ENCODE measurements at regions not wholly inside any gene's neighbourhood (a gene's known extent, or its start where the extent isn't known, plus 50 kb on each side); places are given as distances from the start of the nearest gene placed in this dataset.

- no peaks in the 10 kb centered on the region for H3K36me3 ChIP-seq
- no peaks in the 10 kb centered on the region for H3K4me1 ChIP-seq
- TF ChIP-seq CTCF (IDR thresholded peaks at IDR 0.05), result no peak
- intact Hi-C loops (cut with DNase I), result no loop called here
- DNase-seq (no peak), ATAC-seq (no peak)
- no peak overlapping the region for H3K27ac ChIP-seq
- H3K4me3 ChIP-seq, result no peak overlapping the region
- H3K27me3 ChIP-seq, result peaks cover 0 to 51% (median 13%) of the 10 kb centered on the region in 7 donors
- H3K9me3 ChIP-seq, result peaks cover 0 to 17% (median 9%) of the 10 kb centered on the region in 11 donors
- WGBS, 2 donors, result 77 to 79% methylated on average over 3 of the region's 3 CpGs
Measured at GRCh38 chr1:30423570-30423969, 299.8 kb downstream of the MATN1 start.

GRCh38 chr1:30422251-30422650 is 301.1 kb downstream of the MATN1 start:
- Histone ChIP-seq H3K27me3 (peaks cover 0 to 51% (median 13%) of the 10 kb centered on the region in 7 donors), H3K4me1 (no peaks in the 10 kb centered on the region), H3K9me3 (peaks cover 0 to 4% (median 0%) of the 10 kb centered on the region in 11 donors), H3K27ac (no peak overlapping the region), H3K36me3 (no peaks in the 10 kb centered on the region), H3K4me3 (no peak overlapping the region)
- ATAC-seq (no peak), DNase-seq (no peak)
- TF ChIP-seq CTCF (IDR thresholded peaks at IDR 0.05), result no peak
- intact Hi-C loops (cut with DNase I), result no loop called here
- WGBS, 2 donors, result 57 to 66% methylated on average over 2 of the region's 2 CpGs

- DNase-seq, result no peak
Measured at GRCh38 chr1:30420519-30421050, 302.8 kb downstream of the MATN1 start.

GRCh38 chr1:30419831-30420230 is 303.6 kb downstream of the MATN1 start:
- H3K4me3 ChIP-seq, result no peak overlapping the region
- ATAC-seq, result no peak
- H3K4me1 ChIP-seq, result no peaks in the 10 kb centered on the region
- H3K36me3 ChIP-seq, result no peaks in the 10 kb centered on the region
- no peak for DNase-seq
- TF ChIP-seq CTCF (IDR thresholded peaks at IDR 0.05), result no peak
- no peak overlapping the region for H3K27ac ChIP-seq
- intact Hi-C loops (cut with DNase I), result no loop called here
- 62 to 80% methylated on average over 5 of the region's 5 CpGs for WGBS, 2 donors
- H3K27me3 ChIP-seq, result peaks cover 0 to 56% (median 18%) of the 10 kb centered on the region in 7 donors
- H3K9me3 ChIP-seq, result no peaks in the 10 kb centered on the region

More at GRCh38 chr1:30420519-30421050, 302.8 kb downstream of the MATN1 start:
- 79% methylated on average over 7 of the region's 7 CpGs for whole genome bisulfite sequencing, 2 donors
- TF ChIP-seq CTCF (IDR thresholded peaks at IDR 0.05), result no peak
- H3K4me1 ChIP-seq, result no peaks in the 10 kb centered on the region
- no peak for ATAC-seq
- intact Hi-C loops (cut with DNase I), result no loop called here
- H3K27me3 ChIP-seq, result peaks cover 0 to 56% (median 15%) of the 10 kb centered on the region in 7 donors
- H3K4me3 ChIP-seq, result no peak overlapping the region
- no peaks in the 10 kb centered on the region for H3K9me3 ChIP-seq
- H3K36me3 ChIP-seq, result no peaks in the 10 kb centered on the region
- no peak overlapping the region for H3K27ac ChIP-seq

Measured in heart right ventricle (tissue), 16 donors.